GM21447 (cell line): ENCODE measurements at regions not wholly inside any gene's neighbourhood (a gene's known extent, or its start where the extent isn't known, plus 50 kb on each side); places are given as distances from the start of the nearest gene placed in this dataset.

Source experiments
- ATAC-seq: cut with Tn5 transposase; IDR thresholded peaks from one replicate; pipeline ENCODE4 v1.9.1; 2021; ENCODE audit not compliant: unreplicated experiment

DNA sequence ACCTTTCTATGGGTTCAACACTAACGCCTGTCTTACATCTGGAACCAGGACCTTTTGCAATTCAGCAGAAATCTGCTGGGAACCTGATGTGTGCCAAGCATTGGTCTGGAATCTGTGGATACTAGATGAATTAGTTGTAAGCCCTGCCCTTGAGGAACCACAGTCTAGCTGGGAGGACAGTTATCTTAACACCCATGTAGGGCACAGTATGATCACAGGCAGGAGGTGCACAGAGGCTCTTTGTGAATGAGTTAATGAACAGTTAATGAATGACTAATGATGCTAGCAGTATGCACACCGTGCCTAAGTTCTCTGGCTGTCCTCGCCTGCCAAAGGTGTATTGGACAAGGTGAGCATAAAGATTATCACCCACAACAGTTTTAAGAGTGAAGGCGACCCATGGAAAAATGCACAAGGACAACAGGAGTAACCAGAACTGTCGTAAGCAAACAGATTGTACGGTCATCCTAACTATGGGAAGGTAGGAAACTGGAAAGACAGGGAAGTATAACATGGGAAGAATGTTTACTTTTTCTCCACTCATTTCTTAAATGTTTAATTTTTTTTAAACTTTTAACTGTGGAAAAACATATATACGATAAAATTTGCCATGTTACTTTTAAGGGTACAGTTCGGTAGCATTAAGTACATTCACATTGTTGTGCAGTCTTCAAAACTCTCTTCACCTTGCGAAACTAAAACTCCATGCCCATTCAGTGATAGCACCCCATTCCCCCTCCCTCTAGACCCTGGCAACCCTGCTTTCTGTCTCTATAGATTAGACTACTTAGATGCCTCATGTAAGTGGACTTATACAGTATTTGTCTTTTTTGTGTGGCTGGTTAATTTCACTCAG, 139.9 kb downstream of the CXCL12 start:
- no peak for ATAC-seq

DNA sequence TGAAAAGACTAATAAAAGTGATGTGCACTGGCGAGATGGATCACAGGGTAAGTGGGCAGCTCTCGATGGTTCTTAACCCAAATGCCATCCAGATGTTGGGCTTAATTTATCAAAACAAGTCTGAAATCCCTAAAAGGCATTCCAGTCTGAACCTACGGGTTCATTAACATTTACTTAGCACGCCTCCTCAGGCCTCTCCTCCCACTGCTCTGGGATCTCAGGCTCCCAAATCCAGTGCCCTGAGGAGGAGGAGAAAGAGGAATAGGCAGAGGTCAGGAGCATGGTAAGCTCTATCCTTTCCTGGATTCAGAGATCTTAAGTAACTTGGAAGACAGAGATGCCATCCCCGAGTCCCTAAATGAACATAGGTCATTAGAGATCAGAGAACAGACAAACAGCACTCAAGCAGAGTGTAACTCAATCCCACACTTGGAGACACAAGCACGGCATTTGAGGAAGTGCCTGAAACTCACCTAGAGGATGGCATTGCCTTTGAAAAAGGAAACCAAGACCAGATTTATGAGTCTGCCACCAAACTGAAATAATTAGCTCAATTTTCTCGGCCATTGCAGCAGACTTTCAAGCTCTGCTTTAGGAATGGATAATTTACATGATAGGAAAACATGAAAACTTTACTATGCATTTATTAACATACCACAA, 140.9 kb downstream of the CXCL12 start:
- no peak for ATAC-seq

DNA sequence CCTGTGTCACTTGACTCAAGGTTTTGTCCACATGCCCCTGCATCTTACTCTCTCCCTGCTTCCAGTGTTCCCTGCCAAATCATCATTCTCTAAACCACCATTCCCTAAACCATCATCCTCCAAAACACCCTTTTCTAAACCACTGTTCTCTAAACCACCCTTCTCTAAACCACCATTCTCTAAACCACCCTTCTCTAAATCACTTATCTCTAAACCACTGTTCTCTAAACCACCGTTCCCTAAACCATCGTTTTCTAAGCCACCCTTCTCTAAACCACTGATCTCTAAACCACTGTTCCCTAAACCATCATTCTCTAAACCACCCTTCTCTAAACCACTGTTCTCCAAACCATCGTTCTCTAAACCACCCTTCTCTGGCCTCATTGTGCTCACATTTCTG, 142.1 kb downstream of the CXCL12 start:
- ATAC-seq: no peak

DNA sequence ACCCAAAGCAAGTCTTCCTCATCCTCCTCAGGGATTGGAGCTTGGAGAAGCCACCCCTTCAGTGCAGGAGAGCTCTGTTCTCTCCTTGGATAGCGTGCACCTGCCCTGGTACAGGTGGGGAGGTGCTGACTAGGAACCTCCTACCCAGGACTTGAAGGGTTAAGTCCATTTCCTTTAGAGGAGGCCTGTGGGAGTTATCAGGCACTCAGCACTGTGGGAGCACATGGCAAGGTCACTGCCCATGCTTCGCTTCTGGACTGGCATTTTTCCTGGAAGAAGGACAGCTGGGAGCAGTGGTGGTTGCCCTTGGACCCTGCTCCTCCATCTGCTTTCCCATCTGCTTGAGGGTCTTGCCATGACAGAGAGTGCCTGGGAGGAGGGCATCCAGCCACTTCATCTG, 142.8 kb downstream of the CXCL12 start:
- ATAC-seq: no peak

DNA sequence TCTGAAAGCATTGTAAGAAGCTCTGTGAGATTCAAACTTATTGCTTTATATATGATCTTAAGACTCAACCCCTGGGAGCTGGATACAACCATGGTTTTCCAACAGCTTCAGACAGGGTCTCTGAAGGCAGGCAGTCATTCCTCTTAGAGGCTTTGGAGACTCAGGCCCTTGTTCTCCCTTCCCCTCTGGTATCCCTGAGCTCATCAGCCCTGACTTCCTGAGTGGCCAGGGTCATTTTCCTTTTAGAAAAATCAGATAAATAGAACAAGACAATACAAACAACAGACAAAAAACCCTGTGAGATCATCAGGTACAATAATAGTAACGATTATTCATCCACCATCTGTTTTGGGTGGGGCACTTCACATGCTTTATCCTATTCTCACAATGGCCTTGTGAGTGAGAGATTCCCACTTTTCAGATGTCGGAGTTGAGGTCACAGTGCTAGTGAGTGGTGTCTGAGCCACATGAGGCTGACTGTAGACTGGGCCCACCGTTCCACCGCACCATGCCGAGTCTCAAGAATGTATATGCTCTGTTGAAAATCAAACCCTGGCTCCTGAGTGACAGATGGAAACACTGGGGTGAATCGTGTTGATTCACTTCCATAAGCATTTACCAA, 144.2 kb downstream of the CXCL12 start:
- no peak for ATAC-seq

DNA sequence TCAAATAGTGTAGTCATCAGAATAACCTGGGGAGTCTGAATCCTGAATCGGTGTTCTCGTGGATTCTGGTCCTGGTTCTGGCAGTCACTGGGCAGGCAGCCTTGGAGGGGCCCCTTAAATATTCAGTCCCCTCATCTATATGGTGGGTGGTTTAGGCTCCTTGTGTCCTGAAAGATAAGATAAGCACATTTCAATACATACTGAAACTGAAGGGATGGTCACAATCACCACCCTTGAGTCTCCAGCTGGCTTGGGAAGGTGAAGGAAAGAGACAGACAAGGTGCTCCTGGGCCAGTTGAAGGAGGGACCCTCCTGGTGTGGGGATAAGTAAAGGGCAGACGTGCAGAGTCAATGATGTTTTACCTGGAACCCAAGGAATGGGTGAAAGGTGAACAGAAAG, 146.7 kb downstream of the CXCL12 start:
- no peak for ATAC-seq

DNA sequence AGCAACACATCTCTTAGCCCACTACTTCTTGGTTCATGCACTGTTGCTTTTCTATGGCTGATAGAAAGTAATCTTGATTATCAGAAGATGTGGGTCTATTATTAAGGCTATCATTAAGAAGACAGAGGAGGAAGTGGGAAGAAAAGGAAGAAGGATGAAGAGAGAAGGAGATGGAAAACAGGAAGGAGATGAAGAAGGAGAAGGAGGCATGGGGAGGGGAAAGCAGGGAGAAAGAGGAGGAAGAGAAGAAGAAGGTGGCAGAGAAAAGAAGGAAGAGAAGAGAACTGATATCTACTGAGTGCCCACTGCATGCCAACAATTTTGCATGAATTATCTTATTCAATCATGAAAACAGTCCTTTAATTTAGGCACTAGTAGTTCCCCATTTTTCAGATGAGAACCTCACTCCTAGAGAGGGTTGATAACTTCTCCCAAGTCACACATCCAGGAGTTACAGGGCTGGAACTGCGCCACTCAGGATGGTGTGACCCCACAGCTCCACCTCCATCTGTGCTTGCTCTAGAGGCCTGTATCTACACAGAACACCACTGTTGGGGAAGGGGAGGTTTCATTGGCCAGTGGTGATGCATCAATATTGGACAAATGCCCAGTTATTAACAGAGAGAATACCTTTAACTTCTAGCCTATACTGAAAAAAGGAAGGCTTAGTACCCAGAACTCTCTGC, 147.4 kb downstream of the CXCL12 start:
- no peak for ATAC-seq

DNA sequence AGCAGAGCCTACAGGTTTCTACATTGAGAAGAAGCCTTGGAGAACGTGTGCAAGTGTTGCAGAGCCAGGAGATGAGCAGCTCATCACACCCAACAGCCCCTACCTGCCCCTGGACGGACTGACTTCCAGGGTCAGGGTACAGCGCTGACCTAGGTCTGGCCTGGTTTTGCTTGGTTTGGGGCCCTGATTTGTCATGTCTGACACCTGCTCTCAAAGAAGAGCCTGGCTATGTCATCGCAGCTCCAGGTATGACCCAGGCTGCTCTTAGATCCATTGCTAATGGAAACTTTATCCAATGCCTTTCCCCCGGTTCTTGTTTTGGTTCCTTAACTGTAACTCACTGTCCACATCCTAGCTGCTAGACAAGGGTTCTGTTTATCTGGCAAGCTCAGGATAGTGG, 149.5 kb downstream of the CXCL12 start:
- no peak for ATAC-seq

DNA sequence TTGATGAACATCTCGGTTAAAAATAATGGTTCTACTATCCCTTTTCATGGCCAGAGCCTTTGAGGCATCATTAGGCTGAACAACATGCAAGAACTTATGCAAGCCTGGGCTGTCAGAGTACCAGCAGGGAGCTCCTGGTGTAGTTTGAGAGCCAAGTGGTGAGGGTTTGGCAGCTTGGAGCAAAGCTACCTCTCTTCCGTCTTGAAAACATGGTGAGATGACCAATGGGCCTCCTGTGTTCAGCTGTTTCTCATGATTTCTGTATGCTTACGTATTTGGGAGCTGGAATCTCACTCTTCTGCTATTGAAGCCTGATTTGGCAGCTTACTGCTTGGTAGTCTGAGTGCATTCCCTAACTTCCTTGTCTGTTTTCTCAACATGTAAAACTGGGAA, 150.4 kb downstream of the CXCL12 start:
- no peak for ATAC-seq

DNA sequence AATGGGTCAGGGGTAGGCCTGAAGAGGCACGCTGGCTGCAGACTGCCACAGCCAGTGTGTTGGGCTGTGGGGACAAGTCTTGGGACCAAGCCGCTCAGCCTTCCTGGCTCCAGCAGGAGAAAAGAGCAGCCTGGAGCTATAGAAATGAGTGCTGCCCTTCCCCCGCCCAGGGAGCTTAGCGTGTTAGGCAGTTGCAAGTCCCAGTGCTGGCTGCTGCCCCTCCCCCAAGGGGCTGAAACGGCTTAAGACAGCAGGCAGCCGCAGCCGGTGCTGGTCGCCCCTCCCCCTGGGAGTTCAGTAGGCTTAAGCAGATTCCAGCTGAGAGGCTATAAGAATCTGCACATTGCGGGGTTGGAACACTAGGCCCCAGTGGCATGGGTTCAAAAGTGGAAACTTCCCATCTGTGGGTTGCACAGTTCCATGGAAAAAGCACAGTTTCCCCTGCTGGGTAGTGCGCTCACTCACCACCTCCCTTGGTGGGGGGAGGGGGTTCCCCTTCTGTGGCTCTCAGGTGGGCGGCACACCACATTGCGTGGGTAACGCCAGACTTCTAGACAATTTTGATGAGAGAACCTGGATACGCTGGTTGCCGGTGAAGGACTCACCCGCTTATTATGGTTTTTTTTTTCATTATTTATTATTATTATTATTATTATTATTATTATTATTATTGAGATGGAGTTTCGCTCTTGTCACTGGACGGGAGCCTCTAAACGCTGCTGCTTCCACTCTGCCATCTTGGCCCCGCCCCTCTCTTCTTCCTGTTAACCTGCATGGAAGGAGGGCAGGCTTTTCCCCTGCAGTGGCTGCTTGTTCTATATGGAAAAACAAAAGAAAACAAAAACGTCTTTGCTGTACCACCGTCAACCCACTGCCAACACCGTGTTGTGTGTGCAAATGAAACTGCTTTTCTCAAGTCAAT, 151.1 kb downstream of the CXCL12 start:
- no peak for ATAC-seq

DNA sequence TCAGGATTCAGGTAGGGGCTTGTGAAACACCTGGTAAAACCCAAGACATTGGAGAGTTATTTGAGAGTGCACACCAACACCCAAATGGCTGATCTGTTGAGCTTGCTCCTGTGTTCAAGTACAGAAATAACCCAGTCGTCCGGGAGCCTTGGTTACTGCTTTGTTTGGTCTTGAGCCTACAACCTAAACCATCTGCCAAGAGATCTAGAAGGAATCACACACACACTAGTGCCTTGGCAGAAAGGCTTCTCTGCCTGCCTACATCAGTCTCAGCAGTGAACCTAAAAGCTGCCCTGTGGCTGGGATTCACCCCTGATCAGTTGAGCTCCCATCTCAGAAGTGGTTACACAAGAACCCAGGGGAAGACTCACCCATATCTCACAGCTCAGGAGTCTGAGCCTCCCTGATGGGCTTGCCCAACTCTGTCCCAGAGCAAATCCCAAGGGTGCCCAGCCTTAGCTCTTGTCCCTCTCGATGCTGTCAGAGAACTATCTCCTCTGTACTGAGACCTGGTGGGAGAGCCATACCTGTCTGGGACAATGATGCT, 167.6 kb downstream of the CXCL12 start:
- no peak for ATAC-seq

DNA sequence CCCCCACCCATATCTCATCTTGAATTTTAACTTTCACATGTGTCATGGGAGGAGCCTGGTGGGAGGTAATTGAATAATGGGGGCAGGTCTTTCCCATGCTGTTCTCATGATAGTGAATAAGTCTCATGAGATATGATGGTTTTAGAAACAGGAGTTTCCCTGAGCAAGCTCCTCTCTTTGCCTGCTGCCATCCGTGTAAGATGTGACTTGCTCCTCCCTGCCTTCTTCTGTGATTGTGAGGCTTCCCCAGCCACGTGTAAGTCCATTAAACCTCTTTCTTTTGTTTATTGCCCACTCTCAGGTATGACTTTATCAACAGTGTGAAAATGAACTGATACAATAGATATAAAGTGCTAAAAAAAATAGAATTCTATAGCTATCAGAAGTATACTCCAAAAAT, 168.8 kb downstream of the CXCL12 start:
- no peak for ATAC-seq

DNA sequence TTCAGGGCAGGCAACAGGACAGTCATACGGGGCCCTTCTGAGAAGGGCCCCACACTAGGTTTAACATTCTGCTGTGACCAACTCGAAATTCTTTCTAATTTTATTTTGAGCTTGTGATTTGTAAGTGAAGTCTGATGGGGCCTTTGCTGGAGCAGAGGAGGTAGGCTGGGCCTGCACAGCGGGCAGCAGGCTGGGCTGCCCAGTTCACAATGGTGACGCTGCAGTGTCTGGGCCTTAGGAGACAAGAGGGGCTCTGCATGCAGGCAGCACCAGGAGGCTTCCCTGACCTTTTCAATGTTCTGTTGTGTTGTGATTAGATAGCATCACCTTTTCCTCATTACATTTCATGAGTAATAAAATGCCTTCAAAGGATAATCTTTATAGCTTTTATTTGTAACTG, 175.1 kb downstream of the CXCL12 start:
- no peak for ATAC-seq

DNA sequence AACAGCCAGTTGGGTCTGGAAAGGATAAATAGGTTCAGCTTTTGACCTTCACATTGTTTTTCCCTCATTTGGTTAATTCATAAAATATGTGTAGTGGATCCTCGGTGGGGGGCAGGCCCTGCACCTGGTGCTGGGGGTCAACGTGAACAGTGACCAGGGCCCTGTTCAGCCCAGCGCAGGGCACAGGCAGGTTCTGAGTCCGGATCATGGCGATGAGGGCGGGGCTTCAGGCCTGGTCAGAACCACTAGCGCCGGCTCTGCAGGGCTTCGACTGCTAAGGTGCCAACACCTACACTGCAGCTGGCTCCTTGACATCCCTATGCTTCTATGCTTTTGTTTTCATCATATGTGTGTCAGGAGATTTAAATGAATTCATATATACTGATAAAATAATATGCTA, 177.7 kb downstream of the CXCL12 start:
- ATAC-seq: no peak

DNA sequence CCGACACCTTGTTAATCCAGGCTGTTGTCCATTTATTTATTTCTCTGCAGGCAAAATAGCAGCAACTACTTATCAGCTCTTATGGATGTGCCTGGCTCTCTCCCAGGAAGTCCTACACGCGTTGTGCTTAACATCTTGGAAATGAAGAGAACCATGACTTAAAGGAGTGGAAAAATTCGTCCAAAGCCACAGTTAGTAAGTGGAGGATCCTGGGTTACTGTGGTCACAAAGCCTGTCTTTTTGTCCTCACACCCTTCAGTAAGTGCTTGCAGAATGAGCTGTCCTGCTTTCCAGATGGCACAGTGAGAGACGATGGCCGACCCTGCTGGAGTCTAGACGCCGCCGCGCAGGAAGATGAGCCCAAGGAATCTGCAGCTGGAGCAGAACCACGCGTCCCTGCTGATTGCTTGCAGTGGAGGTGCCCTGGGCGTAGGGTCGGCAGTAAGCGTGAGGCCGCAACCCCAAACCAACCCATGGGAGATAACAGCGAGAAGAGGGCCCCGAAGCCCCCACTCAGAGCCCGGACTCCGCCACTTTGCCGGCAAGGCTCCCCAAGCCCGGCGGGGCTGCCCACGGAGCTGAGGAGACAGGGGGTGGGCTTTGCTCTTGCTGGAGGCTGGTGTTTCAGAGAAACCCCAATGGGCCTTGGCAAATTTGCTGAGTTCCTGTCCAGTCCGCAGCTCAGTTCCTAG, 178.6 kb downstream of the CXCL12 start:
- ATAC-seq: no peak

DNA sequence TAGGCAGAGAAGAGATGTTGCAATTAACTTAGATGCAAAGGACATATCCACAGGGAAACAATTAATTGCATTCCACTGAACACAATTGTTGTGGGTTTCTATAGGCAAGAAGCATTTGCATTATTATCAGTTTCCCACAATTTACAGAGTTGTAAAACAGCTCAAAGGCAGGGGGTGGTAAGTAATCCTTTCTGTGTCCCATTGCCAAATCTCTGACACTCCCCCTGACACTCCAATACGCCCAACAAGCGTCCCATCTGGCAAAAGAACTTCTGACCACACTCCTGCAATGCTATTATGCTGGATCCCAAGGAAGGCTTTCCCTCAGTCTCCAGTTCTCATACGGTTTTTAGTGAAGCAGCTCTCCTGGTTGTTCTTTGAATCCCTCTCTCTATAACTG, 179.8 kb downstream of the CXCL12 start:
- no peak for ATAC-seq

DNA sequence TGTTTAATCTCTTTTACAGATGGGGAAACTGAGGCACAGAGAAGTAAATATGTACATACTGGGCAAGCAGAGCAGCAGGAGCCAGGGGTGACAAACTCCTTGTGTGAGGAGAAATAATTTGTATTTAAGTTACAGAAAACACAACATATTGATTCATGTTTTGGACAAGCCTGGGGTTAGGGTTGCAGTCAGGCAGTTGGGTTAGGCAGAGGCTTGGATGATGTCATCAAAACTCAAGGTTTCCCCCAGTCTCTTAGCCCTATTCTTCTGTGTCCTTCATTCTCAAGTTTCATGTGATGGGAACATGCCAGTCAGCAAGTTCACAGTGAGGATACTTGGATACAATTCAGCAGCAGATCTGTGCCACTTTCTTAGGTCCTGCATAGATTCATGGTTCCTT, 181.4 kb downstream of the CXCL12 start:
- ATAC-seq: no peak

DNA sequence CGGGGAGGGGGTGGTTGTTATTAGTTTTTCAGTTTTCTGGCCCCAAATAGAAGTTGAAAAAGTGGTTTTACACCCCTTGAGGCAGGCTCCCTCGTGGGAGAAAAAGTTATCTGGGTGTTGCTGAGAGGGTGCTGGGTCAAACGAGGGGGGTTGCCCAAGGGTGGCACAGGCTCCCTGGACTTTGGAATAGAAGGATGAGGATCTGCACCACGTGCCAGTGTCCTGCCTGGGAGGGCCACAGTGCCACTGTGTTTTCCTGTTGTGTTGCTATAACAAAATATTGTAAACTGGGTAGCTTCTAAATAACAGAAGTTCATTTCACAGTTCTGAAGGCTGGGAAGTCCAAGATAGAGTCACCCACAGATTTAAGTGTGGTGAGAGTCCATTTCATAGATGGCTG, 181.9 kb downstream of the CXCL12 start:
- ATAC-seq: no peak

DNA sequence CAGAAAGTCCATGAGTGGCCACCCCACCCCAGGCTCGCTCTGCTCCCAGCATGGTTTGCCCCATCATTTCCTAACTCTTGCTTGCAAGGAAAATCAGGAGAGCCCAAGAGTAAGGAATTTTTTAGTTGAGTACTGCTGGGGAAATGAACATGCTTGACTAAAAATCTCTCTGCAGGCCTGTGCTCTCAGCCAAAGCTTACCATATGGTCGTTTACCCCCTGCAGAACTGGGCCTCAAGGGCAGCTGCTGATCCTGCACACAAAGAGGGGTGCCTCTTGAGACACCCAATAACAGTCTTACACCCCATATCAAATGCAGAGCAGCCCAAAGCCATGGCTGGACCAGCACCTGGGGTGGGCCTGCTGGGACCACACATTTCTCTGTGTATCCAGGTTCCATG, 183.2 kb downstream of the CXCL12 start:
- ATAC-seq: no peak

DNA sequence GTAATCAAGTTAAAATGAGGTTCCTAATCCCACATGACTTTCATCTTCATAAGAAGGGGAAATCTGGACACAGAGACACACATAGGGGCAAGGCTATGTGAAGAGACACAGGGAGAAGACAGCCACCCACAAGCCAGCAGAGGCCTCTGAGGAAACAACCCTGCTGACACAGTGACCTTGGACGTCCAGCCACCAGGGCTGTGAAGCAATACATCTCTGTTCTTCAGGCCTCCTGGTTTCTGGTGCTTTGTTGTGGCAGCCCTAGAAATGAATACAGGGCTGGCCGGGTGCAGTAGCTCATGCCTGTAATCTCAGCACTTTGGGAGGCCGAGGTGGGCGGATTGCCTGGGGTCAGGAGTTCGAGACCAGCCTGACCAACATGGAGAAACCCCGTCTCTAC, 183.9 kb downstream of the CXCL12 start:
- no peak for ATAC-seq
